Sigmoid colon (tissue), 6 donors: ENCODE measurements at regions not wholly inside any gene's neighbourhood (a gene's known extent, or its start where the extent isn't known, plus 50 kb on each side); places are given as distances from the start of the nearest gene placed in this dataset.

Experiments used
- DNase-seq: peaks from one replicate; pipeline ENCODE4 v3.0.0-alpha.2; 2019
- H3K27ac ChIP-seq, 4 donors: fragments of 200-600 bp; sonication (generic); one replicate each; pipeline ENCODE4 v1.5.1; 2016 to 2019; ENCODE audit warnings: mild to moderate bottlenecking in 1 of 4
- H3K27me3 ChIP-seq, 3 donors: fragments of 200-600 bp; sonication (generic); one replicate each; pipeline ENCODE4 v1.5.1; 2019; ENCODE audit warnings: mild to moderate bottlenecking in 1 of 3
- H3K36me3 ChIP-seq, 4 donors: fragments of 200-600 bp; sonication (generic); one replicate each; pipeline ENCODE4 v1.5.1; 2016 to 2019
- H3K4me1 ChIP-seq, 4 donors: fragments of 200-600 bp; sonication (generic); one replicate each; pipeline ENCODE4 v1.5.1; 2017 to 2019
- H3K4me3 ChIP-seq, 4 donors: fragments of 200-600 bp; sonication (generic); one replicate each; pipeline ENCODE4 v1.5.1; 2017 to 2019; ENCODE audit warnings: mild to moderate bottlenecking in 2 of 4, moderate library complexity in 1 of 4
- H3K9me3 ChIP-seq, 4 donors: fragments of 200-600 bp in 3 of 4; sonication (generic) in 3 of 4; one replicate each; pipeline versions ENCODE4 v1.5.1 to v1.6.1; 2013 to 2019
- EP300 ChIP-seq, 4 donors: sonication (generic); formaldehyde crosslinking; IDR thresholded peaks; one replicate each; pipeline ENCODE4 v1.6.1; 2017; ENCODE audit warnings: antibody characterized with exemption in 4 of 4
- POLR2A ChIP-seq, 2 donors: fragments of 450-650 bp; IDR thresholded peaks; one replicate each; pipeline ENCODE4 v1.6.1; 2016; ENCODE audit warnings: antibody characterized with exemption in 2 of 2, mild to moderate bottlenecking in 2 of 2, moderate library complexity in 2 of 2
- POLR2AphosphoS5 ChIP-seq, 4 donors: sonication (generic); formaldehyde crosslinking; IDR thresholded peaks; one replicate each; pipeline ENCODE4 v1.6.1; 2017; ENCODE audit warnings: antibody characterized with exemption in 4 of 4
- WGBS, 2 donors: extraction: QIAGEN DNeasy Blood & Tissue Kit; methylation state at CpG; one replicate each; pipeline ENCODE4 v1.1.7; 2013; 5-methylcytosine and 5-hydroxymethylcytosine counted together
- intact Hi-C: fragments of 100-400 bp; cut with DNase I; formaldehyde crosslinking; loops from one replicate; pipeline ENCODE4 v1.15.1; 2023
- TF ChIP-seq, protein P1 (sequence below), 4 experiments: fragments of 450-650 bp in 3 of 4; fragments of 200-600 bp in 1 of 4; IDR thresholded peaks; one replicate each; pipeline ENCODE4 v1.5.1; 2016 to 2019; ENCODE audit warnings: antibody characterized with exemption in 4 of 4, mild to moderate bottlenecking in 3 of 4, moderate library complexity in 2 of 4
- donor health status: healthy with polysubstance abuse.
- donor health status: healthy.

DNA sequence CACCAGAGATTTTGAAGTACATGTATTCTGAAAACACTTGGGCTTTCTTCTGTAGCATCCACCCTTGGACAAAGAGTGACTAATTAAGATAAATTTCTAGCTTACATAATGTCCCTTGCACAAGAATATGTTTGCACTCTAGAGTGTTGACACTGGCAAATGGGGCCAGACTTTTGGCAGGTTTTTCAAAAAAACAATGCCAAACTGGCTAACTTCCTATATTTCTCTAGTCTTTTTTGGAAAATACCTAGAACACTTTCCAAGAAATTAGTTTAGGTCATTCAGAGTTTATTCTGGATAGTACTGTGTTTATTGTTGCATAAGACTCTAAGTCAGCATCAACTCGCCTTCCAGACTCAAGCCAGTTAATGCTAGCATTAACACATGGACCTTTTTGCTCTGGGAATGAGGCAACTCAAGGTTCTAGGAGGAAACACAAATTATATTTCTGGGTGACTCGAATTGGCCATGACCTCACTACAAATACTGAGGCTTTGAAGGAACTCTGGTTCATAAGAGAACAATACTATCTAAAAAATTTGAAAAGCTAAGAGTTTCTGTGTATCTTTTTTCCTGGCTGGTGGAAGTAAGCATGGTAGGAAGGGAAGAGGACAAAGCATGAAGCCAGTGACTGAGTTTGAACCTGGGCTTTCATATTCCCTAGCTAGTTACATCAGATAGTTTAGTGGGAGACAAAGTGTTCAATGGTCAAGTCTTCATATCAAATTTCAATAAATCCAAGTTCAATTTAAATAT is 101.6 kb downstream of the NREP start:
- intact Hi-C loops = no loop called here
- no peaks in the 10 kb centered on the region for H3K9me3 ChIP-seq
- DNase-seq = no peak
- TF ChIP-seq, protein P1, sequence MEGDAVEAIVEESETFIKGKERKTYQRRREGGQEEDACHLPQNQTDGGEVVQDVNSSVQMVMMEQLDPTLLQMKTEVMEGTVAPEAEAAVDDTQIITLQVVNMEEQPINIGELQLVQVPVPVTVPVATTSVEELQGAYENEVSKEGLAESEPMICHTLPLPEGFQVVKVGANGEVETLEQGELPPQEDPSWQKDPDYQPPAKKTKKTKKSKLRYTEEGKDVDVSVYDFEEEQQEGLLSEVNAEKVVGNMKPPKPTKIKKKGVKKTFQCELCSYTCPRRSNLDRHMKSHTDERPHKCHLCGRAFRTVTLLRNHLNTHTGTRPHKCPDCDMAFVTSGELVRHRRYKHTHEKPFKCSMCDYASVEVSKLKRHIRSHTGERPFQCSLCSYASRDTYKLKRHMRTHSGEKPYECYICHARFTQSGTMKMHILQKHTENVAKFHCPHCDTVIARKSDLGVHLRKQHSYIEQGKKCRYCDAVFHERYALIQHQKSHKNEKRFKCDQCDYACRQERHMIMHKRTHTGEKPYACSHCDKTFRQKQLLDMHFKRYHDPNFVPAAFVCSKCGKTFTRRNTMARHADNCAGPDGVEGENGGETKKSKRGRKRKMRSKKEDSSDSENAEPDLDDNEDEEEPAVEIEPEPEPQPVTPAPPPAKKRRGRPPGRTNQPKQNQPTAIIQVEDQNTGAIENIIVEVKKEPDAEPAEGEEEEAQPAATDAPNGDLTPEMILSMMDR (IDR thresholded peaks at IDR 0.05) = no peak
- no peak for TF ChIP-seq EP300 (IDR thresholded peaks at IDR 0.05)
- TF ChIP-seq POLR2AphosphoS5 (IDR thresholded peaks at IDR 0.05) = peak in 3 of 4 donors; percentile 40 to 50 (median 50)
- TF ChIP-seq POLR2A (IDR thresholded peaks at IDR 0.05) = no peak
- no peaks in the 10 kb centered on the region for H3K36me3 ChIP-seq
- H3K4me1 ChIP-seq = no peaks in the 10 kb centered on the region
- no peaks in the 10 kb centered on the region for H3K27me3 ChIP-seq
- 61 to 70% methylated on average over 2 of the region's 2 CpGs for WGBS, 2 donors
- no peak overlapping the region for H3K4me3 ChIP-seq
- no peak overlapping the region for H3K27ac ChIP-seq

DNA sequence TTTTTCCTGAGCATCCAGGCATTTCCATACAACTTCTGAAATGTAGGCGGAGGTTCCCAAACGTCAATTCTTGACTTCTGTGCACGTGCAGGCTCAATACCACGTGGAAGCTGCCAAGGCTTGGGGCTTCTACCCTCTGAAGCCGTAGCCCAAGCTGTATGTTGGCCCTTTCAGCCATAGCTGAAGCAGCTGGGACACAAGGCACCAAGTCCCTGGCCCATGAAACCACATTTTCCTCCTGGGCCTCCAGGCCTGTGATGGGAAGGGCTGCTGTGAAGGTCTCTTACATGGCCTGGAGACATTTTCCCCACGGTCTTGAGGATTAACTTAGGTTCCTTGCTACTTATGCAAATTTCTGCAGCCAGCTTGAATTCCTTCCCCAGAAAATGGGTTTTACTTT is 103.6 kb downstream of the NREP start:
- TF ChIP-seq EP300 (IDR thresholded peaks at IDR 0.05) (no peak), POLR2A (IDR thresholded peaks at IDR 0.05) (no peak), POLR2AphosphoS5 (IDR thresholded peaks at IDR 0.05) (no peak)
- TF ChIP-seq, protein P1 (IDR thresholded peaks at IDR 0.05) = no peak
- Histone ChIP-seq H3K36me3 (no peaks in the 10 kb centered on the region), H3K9me3 (no peaks in the 10 kb centered on the region), H3K4me1 (no peaks in the 10 kb centered on the region), H3K27ac (no peak overlapping the region), H3K27me3 (no peaks in the 10 kb centered on the region), H3K4me3 (no peak overlapping the region)
- DNase-seq = no peak
- WGBS, 2 donors = 72 to 82% methylated on average over 6 of the region's 6 CpGs
- intact Hi-C loops = no loop called here

DNA sequence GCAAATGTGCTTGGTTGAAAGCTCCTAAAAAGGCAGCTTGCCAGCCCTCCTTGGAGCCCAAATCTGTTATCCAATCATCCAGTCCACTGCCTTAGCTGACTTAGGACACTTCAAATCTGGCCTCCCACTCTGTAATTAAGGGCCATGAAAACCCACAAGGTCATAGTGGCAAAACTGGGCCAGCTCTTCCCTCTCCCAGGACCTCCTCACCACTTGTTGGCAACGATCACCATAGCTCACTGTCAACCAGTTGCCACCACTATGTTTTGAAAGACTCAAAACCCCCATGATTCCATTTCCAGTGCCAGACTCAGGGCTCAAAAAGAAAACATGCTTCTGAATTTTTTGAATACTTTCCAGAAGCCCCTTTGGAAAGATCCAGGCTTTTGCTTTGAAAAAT is 107.5 kb downstream of the NREP start:
- Histone ChIP-seq H3K27ac (no peak overlapping the region), H3K4me3 (no peak overlapping the region), H3K9me3 (no peaks in the 10 kb centered on the region), H3K27me3 (no peaks in the 10 kb centered on the region), H3K4me1 (no peaks in the 10 kb centered on the region), H3K36me3 (no peaks in the 10 kb centered on the region)
- intact Hi-C loops = no loop called here
- TF ChIP-seq POLR2AphosphoS5 (IDR thresholded peaks at IDR 0.05) = no peak
- WGBS, 2 donors = 79 to 89% methylated on average over 1 of the region's 1 CpG
- DNase-seq = no peak

- intact Hi-C loops = no loop called here
- peaks cover 0 to 3% (median 0%) of the 10 kb centered on the region in 4 donors for H3K9me3 ChIP-seq
- peaks cover 0 to 17% (median 14%) of the 10 kb centered on the region in 4 donors for H3K4me1 ChIP-seq
- TF ChIP-seq, protein P1 (IDR thresholded peaks at IDR 0.05) = no peak
- TF ChIP-seq POLR2A (IDR thresholded peaks at IDR 0.05) (no peak), POLR2AphosphoS5 (IDR thresholded peaks at IDR 0.05) (no peak), EP300 (IDR thresholded peaks at IDR 0.05) (no peak)
- H3K27me3 ChIP-seq = no peaks in the 10 kb centered on the region
- H3K4me3 ChIP-seq = no peak overlapping the region
- no peaks in the 10 kb centered on the region for H3K36me3 ChIP-seq
- no peak overlapping the region for H3K27ac ChIP-seq
- no peak for DNase-seq
- 70 to 80% methylated on average over 6 of the region's 6 CpGs for WGBS, 2 donors
Measured at GRCh38 chr5:111645303-111645838, 111.6 kb downstream of the NREP start.

DNA sequence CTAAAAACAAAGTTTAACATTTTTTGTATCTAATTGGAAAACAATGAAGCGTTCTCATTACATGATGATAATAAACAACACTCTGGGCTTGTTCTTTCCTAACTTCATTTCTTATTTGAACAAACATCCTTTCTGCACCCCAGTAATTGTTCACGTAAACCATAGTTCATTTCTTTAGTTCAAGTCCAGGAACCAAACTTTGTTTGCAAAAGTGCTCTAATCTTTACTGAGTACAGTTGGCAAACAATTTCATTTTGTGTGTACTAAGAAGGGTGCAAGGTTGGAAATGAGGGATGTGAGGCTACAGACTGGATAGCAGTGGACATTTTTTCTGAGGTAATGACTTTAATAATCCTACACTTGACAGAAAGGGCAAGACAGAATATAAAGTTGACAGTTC is 113.5 kb downstream of the NREP start:
- no peak for DNase-seq
- no peak overlapping the region for H3K4me3 ChIP-seq
- H3K27me3 ChIP-seq = no peaks in the 10 kb centered on the region
- intact Hi-C loops = no loop called here
- TF ChIP-seq POLR2AphosphoS5 (IDR thresholded peaks at IDR 0.05) (no peak), EP300 (IDR thresholded peaks at IDR 0.05) (no peak)
- H3K4me1 ChIP-seq = peaks cover 0 to 17% (median 14%) of the 10 kb centered on the region in 4 donors
- H3K27ac ChIP-seq = no peak overlapping the region
- peaks cover 0 to 3% (median 0%) of the 10 kb centered on the region in 4 donors for H3K9me3 ChIP-seq
- no peaks in the 10 kb centered on the region for H3K36me3 ChIP-seq
- 34 to 58% methylated on average over 2 of the region's 2 CpGs for WGBS, 2 donors
